Gastrocnemius medialis (tissue), 4 donors: ENCODE measurements at regions not wholly inside any gene's neighbourhood (a gene's known extent, or its start where the extent isn't known, plus 50 kb on each side); places are given as distances from the start of the nearest gene placed in this dataset.

Experiments used
- POLR2A ChIP-seq, 2 donors: fragments of 450-650 bp; IDR thresholded peaks; one replicate each; pipeline ENCODE4 v1.6.1; 2017; ENCODE audit warnings: antibody characterized with exemption in 2 of 2, mild to moderate bottlenecking in 2 of 2, moderate library complexity in 2 of 2
- TF ChIP-seq, protein P1 (sequence below), 5 experiments: fragments of 450-650 bp in 3 of 5; fragments of 200-600 bp in 2 of 5; sonication (generic) in 2 of 5; IDR thresholded peaks in 4 of 5; conservative IDR thresholded peaks in 1 of 5; 1 replicate in 4 of 5; 2 replicates in 1 of 5; pipeline ENCODE4 v1.5.1; 2016 to 2019; ENCODE audit warnings: antibody characterized with exemption in 5 of 5, mild to moderate bottlenecking in 3 of 5, moderate library complexity in 3 of 5

DNA sequence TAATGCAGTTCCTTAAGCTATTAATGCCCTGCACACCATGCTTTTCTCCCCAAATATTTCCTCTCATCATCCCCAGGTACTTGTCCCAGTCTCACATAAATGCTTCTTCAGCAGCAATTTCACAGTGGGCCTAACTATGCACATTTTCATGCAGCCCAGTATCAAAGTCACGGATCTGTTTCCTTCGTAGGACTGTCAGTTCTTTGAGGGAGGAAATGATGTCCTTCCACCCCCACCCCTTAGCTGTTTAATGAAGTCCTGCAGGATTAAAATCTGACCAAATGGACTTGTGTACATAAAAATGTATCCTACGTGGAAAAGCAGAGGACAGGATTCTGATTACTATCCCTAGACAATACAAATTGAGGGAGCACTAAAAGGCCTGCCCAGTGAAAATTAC, 68.6 kb upstream of the ARGLU1 start:
- TF ChIP-seq, protein P1, sequence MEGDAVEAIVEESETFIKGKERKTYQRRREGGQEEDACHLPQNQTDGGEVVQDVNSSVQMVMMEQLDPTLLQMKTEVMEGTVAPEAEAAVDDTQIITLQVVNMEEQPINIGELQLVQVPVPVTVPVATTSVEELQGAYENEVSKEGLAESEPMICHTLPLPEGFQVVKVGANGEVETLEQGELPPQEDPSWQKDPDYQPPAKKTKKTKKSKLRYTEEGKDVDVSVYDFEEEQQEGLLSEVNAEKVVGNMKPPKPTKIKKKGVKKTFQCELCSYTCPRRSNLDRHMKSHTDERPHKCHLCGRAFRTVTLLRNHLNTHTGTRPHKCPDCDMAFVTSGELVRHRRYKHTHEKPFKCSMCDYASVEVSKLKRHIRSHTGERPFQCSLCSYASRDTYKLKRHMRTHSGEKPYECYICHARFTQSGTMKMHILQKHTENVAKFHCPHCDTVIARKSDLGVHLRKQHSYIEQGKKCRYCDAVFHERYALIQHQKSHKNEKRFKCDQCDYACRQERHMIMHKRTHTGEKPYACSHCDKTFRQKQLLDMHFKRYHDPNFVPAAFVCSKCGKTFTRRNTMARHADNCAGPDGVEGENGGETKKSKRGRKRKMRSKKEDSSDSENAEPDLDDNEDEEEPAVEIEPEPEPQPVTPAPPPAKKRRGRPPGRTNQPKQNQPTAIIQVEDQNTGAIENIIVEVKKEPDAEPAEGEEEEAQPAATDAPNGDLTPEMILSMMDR (IDR thresholded peaks at IDR 0.05 in 4 of 5, conservative IDR thresholded peaks at IDR 0.05 in 1 of 5) = no peak
- no peak for TF ChIP-seq POLR2A (IDR thresholded peaks at IDR 0.05)
